AG08396 (cell line): ENCODE measurements at regions not wholly inside any gene's neighbourhood (a gene's known extent, or its start where the extent isn't known, plus 50 kb on each side); places are given as distances from the start of the nearest gene placed in this dataset.
"Not testable (repeated sequence)": the region's sequence is repeated elsewhere in the genome, so short reads cannot be mapped to it uniquely, and the experiment has no call there.

Experiments
- DNase-seq: peaks from one replicate; pipeline ENCODE4 v3.0.0; 2012; ENCODE audit warnings: low spot score, mixed read lengths

DNA sequence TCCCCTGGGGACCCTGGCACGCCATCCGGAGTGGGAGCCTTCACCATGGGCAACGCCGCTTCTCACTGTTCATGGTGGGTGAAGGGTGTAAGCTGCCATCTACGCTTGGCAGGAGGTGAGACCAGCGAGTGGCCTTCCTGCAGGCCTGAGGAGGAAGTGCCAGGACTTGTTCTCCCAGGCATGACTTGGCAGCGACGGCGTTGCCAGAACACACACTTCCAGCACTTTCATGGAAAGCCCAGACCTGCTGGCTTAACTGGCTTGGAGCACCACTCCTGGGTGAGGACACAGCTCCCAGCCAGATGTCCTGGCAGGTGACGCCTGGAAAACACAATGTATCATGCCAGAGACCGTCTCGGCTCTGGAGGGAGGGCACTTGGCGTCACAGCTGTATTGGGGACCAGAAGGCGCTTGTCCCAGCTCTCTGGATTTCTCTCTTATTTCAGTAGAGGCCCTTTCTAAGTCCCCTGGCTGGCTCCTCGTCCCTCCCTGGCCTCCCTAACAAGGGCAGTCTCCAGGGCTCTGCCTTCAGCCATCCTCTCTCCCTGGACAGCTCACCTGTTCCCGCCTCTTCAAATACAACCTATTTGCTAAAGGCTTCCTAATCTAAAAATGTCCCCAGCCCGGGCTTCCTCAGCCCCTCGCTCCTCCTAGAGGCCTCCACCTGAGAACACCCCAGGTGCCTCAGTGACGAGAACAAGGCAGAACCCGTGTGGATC lies 188.3 kb downstream of the OLFM1 start:
- no peak for DNase-seq

DNA sequence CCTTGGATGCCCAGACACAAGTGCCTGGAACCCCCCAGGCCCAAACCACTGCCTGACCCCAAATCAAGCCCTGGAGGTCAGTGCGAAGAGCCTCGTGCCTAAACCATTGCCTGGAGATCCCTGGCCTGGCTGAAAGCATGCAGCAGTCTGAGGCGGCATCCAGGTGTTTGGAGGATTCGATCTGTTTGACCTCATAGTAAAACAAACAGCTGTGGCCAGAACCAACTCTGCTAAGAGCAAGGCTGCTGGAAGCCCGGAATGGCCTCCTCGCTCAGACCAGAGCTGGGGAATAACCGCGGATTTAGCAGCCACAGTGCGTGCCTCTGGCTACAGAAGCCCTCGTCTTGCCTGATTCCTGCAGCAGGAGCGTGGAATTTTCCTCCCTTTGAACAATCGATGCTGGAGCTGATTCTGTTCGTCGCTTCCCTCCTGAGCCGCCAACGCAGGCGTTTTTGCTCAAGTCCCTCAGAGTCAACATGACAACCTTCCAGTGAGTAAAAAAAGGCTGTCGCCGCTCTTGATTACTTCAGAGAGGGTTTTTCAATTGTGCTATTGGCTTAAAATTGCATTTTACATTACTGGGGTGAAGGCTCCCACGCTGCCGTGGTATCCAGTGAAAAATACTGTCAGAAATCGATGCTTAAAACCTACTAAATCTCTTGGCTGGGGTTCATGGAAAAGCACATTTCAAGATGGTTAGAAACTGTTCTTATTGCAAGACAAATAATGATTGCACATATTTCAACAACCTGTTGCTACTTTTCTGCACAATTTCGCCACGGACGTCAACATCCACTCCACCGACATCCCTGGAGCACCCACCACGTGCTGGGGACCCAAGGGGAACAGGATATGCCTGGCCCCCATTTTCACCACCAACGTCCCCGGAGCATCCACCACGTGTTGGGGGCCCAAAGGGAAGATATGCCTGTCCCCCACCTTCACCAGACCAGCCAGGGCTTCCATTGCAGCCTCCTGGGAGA lies 190.0 kb downstream of the OLFM1 start:
- no peak for DNase-seq

DNA sequence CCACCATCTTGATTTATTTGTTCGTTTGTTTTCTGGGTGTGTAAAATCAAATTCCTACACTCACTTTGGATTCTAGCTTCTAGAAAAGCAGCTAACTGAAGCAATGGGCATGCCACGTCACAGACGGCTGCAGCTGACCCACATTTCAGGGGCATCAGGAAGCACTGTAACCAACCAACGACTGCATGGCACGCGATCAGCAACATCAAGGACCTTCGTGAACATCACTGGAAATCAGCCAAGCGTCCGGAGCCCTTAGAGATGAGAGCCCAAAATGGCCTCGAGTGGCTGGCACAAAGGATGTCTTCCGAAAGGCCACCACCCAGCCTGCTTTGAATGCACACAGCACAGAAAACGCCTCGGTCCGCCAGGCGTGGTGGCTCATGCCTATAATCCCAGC lies 191.1 kb downstream of the OLFM1 start:
- DNase-seq, result no peak

DNA sequence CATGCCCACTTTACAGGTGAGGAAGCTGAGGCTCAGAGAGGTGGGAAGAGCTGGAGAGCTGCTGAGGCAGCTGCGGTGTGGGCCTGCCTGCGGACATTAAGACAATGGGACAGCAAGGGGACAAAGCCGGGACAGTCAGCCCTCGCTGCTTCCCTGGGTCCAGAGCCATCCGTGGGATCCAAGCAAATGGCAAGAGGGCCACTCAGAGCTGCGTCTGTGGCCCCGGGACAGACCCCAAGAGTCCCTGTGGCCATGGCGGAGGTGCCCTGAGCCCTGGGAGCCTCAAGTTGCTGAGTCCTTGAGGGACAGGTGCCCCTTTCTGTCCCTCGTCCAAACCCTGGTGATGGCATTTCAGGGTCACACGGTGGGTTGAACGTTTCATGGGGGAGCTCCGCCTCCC lies 191.9 kb downstream of the OLFM1 start:
- no peak for DNase-seq

DNA sequence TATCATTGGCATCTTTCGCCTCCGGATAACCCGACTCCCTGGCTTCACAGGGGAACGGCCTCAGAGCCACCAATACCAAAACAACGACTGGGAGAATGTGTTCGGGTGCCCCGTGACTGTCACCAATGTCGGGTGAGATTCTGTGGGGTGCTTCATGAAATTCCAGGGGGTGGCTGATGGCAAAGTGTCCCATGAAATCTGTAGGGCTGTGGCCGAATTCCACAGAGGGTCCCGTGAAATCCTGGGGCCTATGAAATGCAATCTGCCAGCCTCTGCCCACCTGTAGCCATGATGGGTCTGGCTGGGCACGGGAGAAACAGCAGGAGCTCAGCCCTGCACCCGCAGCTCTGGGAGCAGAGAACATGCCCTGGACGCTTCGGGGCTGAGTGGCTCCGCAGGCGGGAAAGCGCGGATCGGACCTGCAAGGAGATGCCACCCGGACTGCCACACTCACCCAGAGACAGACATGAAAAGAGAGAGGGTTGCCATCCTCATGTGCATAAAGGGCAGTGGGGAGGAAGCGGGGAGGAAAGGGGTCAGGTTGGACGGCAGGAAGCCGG lies 192.4 kb downstream of the OLFM1 start:
- DNase-seq, result no peak

DNA sequence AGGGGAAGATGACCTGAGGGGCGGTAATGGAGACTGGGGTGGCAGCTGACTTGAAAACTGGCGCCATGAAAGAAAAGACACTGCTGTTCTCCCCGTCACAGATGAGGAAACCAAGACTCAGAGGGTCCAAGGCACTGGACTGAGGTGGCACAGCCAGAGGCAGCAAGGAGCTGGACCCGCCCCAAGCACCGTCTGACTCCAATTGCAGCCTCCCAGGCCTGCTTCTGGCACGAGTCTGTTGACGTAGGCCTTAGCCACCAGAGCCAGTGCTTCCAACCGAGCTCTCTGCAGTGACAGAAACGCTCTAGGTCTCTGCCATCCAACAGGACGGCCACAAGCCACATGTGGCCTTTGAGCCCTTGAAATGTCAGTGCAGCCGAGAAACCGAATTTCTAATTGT lies 193.2 kb downstream of the OLFM1 start:
- DNase-seq, result no peak

DNA sequence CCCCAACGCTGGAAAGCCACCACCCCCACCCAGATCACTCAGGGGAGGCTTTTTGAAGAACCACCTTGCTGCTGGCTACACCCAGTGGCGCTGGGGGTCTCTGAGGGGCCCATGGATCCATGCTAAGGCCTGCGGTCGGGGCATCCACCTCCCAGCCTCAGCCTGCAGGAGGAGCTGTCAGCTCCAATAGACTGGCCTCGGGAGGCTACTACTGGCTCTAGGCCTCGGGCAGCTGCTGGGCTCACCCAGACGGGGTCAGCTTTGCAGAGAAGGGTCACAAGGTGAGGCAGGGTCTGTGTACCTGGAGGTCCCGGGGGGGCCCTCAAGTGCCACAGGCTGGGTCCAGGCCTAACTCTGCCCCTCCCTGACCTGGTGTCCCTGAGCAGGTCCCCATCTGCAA lies 193.7 kb downstream of the OLFM1 start:
- no peak for DNase-seq

DNA sequence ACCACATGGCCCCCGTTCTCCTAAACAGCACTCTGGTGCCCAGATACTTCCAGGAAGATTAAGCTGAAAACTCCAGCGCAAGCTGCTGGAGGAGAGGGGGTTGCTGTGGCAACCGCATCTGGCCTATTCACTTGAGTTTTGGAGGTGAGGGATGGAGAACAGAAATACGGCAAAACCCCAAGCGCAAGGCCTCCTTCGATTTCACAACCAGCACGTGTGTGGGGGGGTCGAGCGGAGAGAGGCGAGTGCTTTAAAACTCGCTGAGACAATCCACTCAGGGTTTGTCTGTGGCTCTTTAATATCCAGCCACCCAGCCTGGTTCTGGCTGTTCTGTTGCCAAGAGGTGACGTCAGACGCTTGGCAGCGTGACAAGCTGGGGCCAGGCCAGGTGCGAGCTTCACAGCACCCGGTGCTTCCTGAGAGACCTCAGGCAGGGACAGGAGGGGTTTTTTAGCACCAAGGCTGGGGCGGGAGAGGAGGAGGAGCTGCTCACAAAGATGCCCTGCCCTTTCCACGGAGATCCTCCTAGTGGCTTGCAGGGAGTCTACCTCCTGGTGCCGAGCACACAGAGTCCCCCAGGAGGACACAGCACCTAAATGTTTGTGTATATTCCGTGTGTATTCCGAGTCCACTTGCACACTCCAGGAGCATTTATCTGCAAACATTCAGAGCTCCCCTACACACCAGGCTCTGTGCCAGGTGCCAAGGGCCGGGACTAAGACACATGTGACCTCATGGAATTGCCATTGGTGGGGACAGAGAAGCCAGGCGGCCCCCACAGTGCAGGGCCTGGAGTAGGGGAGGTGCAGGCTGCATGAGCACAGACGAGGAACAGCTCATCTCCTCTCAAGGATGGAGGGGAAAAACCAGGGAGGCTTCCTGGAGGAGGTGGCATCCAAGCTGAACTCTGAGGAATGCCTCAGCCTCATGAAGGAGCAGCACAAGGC lies 194.6 kb downstream of the OLFM1 start:
- DNase-seq, result no peak

DNA sequence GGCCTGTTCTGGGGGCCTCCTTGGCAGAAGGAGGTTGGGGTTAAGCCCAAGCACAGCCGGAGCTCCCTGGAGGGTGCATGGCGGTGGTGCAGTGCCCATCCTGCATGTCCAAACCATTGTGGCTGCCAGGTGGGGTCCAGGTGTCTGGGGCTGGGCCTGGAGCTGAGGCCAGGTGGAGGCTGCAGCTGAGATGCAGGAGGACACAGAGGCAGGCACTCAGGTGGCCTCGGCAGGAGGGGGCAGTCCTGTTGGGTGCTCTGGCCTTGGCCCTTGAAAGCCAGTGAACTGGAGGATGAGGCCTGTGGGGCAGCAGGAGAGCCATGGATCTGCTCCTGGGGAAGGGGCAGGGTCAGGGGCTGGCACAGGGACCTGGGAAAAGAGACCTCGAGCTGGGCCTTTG lies 195.3 kb downstream of the OLFM1 start:
- no peak for DNase-seq

DNA sequence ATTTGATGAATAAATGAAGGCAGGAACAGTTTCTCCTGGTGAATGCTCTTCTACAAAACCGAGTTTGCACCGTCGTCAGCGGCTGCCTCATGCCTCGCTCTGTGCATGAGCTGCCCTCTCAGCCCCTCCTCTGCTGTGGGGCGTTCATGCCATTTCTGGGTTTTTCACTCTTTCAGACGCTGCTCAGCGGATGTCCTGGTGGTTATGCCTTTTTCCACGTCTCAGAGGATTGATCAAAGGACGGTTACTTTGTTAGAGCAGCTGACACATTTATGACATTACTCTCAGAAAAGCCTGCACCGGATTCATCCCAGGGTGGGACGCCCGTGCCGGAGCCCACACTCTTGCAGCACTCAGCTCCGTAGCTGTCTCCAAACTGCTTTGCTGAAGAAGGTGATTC lies 195.9 kb upstream of the PPP1R26 start:
- no peak for DNase-seq

DNA sequence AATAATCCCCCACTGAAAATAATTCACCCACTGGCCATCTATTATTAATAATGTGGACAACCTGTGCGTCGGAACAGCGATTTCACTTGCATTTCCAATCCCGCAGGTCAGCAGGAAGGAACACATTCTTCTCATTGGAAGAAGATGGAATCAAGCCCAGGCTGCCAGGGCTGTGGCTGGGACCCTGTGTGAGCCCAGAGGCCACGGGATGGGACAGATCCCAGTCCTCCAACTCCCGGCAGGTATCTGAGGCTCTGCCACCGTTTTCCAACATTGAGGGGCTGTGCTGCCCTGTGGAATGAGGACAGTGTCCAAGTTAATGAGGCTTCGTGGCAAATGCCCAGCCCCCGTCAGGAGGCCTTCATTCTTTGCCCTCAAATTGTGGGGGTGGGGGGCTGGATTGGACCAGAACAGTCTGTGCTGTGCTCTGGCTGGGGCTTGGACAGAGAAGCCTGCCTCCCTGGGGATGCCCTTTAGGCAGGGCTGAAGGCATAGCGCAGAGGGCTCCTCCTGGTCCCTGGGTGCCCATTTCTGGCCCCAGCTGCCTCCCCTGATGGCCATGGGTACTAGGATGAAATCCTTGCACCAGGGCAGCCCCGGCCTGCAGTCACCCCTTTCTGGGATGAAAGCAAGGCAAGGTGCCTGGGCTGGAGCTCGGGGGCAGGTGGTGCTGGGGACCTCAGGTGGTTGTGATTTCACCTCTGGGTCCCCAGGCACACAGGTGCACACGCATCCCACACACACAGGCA lies 195.0 kb upstream of the PPP1R26 start:
- no peak for DNase-seq

DNA sequence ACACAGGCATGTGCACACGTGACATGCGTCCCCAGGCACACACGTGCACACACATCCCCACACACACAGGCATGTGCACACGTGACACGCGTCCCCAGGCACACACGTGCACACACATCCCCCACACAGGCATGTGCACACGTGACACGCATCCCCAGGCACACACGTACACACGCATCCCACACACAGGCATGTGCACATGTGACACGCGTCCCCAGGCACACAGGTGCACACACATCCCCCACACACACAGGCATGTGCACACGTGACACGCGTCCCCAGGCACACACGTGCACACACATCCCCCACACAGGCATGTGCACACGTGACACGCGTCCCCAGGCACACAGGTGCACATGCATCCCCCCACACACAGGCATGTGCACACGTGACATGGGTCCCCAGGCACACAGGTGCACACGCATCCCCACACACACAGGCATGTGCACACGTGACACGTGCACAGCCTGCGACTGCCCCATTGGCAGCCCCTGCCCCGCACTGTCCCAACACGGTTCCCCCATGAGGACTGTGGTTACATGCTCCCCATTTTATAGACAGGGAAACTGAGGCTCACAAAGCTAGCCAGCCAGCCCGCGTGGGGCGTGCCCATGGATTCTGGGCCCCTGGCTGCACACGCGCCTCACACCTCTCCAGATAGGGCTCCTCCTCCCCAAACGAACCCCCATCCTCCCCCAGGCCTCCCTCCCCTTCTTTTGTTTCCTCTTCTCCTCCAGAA lies 193.2 kb upstream of the PPP1R26 start:
- not testable (repeated sequence) for DNase-seq

DNA sequence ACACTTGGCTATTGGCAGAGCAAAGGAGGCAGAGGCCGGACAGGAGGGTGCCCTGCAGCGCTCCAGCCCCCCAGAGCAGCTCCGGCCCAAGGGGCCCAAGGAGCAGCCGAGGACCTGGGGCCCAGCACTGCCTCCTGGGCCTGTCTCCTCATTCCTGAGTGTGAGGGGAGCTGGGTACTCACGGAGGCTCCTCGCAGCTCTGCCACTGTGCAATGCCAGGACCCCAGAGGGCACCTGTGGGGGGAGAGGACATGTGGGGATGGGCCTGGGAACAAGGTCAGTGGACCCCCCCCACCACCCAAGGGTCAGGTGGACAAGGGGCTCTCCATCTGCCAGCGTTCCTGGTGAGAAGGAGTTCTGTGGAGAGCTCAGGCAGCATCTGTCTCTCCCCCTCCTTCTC lies 192.6 kb upstream of the PPP1R26 start:
- DNase-seq, result no peak

DNA sequence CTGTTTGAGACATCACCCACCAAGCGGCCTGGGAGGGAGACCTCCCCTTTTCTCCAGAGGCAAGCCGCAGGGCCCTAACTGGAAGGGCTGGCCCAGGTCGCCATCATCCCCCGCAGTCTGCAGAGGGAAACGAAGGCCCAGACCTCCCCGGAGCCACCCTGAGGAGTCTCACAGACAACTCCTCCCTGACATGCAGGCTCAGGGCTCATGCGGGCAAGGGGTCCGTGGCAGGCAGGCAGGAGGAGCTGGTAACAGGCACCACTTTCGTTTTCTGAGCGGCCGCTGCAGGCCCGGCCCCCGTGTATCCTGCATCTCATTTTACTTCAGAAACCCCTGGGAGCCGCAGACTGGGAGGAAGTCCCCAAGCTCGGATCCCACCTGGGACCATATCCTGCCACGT lies 192.0 kb upstream of the PPP1R26 start:
- DNase-seq, result no peak

DNA sequence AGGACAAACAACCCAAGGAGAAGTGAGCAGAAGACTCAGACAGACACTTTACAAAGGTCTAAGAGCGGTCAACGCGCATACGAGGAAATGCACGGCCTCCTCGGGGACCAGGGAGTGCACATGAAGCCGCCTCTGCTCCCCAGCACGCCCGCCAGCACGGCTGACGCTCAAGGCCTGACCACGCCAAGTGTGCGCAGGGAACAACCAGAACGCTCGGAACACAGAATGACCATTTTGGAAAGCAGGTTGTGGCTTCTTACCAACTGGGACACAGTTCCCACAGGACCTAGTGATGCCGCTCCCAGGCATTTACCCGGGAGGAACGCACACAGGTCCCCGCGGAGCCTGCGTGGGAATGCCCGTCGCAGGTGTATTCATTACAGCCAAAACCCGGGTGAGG lies 191.5 kb upstream of the PPP1R26 start:
- no peak for DNase-seq

DNA sequence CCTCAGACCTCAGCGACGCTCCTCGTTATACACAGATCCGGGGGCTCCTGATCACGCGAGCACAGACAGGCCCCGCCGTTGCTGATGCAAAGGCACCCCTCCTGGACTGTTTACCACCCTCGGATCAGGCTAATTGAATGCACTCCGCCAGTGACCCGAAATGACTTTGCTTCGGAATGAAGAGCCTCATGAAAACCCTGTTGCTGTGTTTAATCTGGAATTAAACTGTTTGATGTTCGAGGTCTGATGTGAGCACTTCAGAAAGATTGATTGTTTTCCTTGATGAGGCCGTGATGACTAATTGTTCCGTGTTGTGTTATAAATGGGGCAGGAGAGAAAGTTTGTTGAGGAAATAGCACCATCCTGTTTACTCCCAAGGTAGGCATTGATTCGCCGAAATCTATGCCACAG lies 190.5 kb upstream of the PPP1R26 start:
- no peak for DNase-seq

DNA sequence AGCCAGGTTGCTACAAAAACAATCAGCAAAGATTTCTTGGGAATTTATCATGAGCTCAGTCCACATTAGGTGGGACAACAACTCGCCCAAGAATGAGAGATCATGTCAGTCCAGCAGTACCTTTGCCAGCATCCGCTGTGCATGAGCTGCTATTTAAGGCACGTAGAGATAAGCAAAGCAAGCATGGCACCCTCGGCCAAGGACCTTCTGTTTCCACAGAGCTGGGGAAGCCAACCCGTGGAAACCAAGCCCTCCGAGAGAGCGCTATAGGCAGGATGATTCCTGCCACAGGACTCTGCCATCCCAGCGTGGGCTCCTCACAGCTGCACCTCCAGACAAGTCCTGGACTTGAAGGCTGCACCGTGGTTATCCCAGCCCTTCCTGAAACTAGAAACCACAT lies 189.5 kb upstream of the PPP1R26 start:
- DNase-seq, result no peak

DNA sequence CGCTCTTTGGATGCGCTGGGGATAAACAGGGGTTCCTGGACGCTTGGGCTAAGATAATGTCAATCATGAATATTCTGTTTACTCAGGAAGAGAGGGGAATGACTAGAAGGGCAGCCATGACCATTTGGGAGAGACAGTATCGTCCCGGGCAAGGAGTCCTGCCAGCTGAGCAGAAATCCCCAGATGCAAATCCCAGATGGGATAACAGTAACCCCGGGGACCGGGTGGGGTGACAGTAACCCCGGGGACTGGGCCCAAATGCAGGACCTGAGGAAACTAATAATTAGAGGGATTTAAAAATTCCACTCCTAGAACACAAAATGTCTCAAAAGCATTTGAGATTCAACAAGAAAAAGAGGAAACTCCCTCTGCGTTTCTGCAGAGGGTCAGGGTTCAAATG lies 189.0 kb upstream of the PPP1R26 start:
- no peak for DNase-seq

DNA sequence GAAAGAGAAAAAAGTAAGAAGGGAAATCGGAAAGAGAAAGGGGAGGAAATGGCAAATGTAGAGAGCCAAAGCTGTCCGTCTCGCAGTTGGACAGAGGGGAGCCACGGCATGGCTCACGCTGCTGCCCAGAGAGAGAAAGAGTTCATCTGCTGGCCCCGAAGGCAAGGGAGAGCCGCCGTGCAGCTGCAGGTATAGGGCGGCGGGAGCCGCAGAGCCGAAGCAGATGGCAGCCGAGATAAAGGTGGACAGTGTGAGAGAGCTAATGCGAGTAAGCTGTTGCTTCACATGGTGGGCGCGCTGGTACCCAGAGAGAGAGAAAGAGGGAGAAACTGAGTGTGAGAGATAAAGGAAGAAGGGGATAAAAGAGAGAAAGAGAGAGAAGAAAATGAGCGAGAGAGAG lies 188.4 kb upstream of the PPP1R26 start:
- no peak for DNase-seq

DNA sequence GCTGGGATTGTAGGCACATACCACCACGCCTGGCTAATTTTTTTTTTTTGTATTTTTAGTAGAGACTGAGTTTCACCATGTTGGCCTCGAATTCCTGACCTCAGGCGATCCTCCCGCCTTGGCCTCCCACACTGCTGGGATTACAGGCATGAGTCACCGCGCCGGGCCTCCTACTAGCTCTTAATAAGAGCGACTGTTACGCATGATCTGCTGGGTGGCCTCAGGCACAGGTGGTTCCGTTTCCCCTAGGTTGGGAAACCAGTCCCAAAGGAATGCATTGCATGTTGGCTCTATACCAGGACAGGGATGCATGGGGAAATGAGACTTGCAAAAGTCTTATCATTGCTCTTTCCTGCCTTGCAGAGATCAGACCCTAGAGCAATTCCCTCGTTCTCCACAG lies 184.7 kb upstream of the PPP1R26 start:
- DNase-seq, result no peak
